ENCODE measurements at regions not wholly inside any gene's neighbourhood (a gene's known extent, or its start where the extent isn't known, plus 50 kb on each side); places are given as distances from the start of the nearest gene placed in this dataset.

GRCh38 chr2:183250472-183250871, 126.2 kb downstream of the NUP35 start:
- TF ChIP-seq POLR2A (IDR thresholded peaks at IDR 0.05) (no peak), EP300 (IDR thresholded peaks at IDR 0.05) (no peak)
